Peyer's patch (tissue), 4 donors: ENCODE measurements at regions not wholly inside any gene's neighbourhood (a gene's known extent, or its start where the extent isn't known, plus 50 kb on each side); places are given as distances from the start of the nearest gene placed in this dataset.

Source experiments
- DNase-seq, 3 donors: peaks; one replicate each; pipeline ENCODE4 v3.0.0-alpha.2; 2017 to 2019
- H3K27ac ChIP-seq, 4 donors: fragments of 200-600 bp; sonication (generic); one replicate each; pipeline ENCODE4 v1.5.1; 2016 to 2019
- H3K27me3 ChIP-seq, 2 donors: fragments of 200-600 bp; sonication (generic); one replicate each; pipeline ENCODE4 v1.5.1; 2019
- H3K36me3 ChIP-seq, 3 donors: fragments of 200-600 bp; sonication (generic); one replicate each; pipeline ENCODE4 v1.5.1; 2016 to 2019
- H3K4me1 ChIP-seq, 4 donors: fragments of 200-600 bp; sonication (generic); one replicate each; pipeline ENCODE4 v1.5.1; 2016 to 2019
- H3K4me3 ChIP-seq, 4 donors: fragments of 200-600 bp; sonication (generic); 1 replicate in 3 of 4; 2 replicates in 1 of 4; pipeline ENCODE4 v1.5.1; 2016 to 2019; ENCODE audit warnings: mild to moderate bottlenecking in 1 of 4
- H3K9me3 ChIP-seq, 4 donors: fragments of 200-600 bp; sonication (generic); one replicate each; pipeline ENCODE4 v1.5.1; 2016 to 2019; ENCODE audit warnings: mild to moderate bottlenecking in 1 of 4
- POLR2A ChIP-seq, 2 donors: fragments of 450-650 bp; IDR thresholded peaks; one replicate each; pipeline ENCODE4 v1.5.1; 2017; ENCODE audit warnings: antibody characterized with exemption in 2 of 2, mild to moderate bottlenecking in 2 of 2, moderate library complexity in 2 of 2
- TF ChIP-seq, protein P1 (sequence below), 6 experiments: fragments of 450-650 bp in 4 of 6; fragments of 200-600 bp in 2 of 6; sonication (generic) in 1 of 6; IDR thresholded peaks; one replicate each; pipeline ENCODE4 v1.5.1; 2017 to 2019; ENCODE audit warnings: antibody characterized with exemption in 6 of 6, mild to moderate bottlenecking in 3 of 6, moderate library complexity in 1 of 6

DNA sequence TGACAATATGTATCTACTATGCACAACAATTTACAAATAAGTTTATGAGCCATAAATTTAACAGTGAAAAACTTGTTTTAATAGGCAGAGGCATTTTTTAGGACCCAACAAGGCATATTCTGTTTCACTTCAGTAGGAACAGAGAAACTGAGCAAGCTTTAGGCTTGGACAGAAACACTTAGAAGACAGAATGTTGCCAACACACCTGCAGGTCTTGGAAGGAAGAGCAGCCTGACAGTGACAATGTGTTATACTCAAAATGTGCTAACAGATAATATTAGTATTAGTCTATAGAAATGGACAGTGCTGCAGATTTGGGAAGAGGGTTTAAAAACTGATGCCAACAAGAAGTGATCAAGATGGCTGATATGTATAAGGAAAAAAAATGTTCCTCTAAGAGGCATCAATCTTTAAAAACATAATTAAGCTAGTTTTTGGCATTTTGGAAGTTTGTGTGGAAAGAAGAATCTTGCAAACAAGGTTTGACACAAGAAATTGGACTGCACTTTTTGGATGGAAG is 297.1 kb upstream of the FSIP2 start:
- Histone ChIP-seq H3K4me1 (no peaks in the 10 kb centered on the region), H3K36me3 (no peaks in the 10 kb centered on the region), H3K27me3 (no peaks in the 10 kb centered on the region), H3K9me3 (no peaks in the 10 kb centered on the region), H3K4me3 (no peak overlapping the region), H3K27ac (no peak overlapping the region)
- no peak for DNase-seq
- TF ChIP-seq, protein P1, sequence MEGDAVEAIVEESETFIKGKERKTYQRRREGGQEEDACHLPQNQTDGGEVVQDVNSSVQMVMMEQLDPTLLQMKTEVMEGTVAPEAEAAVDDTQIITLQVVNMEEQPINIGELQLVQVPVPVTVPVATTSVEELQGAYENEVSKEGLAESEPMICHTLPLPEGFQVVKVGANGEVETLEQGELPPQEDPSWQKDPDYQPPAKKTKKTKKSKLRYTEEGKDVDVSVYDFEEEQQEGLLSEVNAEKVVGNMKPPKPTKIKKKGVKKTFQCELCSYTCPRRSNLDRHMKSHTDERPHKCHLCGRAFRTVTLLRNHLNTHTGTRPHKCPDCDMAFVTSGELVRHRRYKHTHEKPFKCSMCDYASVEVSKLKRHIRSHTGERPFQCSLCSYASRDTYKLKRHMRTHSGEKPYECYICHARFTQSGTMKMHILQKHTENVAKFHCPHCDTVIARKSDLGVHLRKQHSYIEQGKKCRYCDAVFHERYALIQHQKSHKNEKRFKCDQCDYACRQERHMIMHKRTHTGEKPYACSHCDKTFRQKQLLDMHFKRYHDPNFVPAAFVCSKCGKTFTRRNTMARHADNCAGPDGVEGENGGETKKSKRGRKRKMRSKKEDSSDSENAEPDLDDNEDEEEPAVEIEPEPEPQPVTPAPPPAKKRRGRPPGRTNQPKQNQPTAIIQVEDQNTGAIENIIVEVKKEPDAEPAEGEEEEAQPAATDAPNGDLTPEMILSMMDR (IDR thresholded peaks at IDR 0.05) = no peak
- TF ChIP-seq POLR2A (IDR thresholded peaks at IDR 0.05) = no peak

DNA sequence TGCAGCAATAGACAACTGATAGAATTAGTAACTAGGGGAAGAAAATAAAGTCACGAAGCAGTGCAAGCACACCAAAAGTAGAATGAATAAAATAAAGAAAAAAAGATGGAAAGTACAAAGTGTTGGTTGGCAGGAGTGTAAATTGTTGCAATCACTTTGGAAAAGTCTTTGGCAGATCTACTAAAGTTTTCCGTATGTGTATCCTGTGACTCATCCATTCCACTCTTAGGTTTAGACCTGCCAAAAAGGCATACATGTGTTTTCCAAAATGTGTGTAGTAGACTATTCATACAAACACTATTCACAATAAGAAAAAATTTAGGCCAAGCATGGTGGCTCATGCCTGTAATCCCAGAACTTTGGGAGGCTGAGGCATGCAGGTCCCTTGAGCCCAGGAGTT is 282.1 kb upstream of the FSIP2 start:
- Histone ChIP-seq H3K27ac (no peak overlapping the region), H3K4me3 (no peak overlapping the region), H3K4me1 (no peaks in the 10 kb centered on the region), H3K9me3 (no peaks in the 10 kb centered on the region), H3K27me3 (no peaks in the 10 kb centered on the region), H3K36me3 (no peaks in the 10 kb centered on the region)
- TF ChIP-seq POLR2A (IDR thresholded peaks at IDR 0.05) = no peak
- TF ChIP-seq, protein P1 (IDR thresholded peaks at IDR 0.05) = no peak
- no peak for DNase-seq

DNA sequence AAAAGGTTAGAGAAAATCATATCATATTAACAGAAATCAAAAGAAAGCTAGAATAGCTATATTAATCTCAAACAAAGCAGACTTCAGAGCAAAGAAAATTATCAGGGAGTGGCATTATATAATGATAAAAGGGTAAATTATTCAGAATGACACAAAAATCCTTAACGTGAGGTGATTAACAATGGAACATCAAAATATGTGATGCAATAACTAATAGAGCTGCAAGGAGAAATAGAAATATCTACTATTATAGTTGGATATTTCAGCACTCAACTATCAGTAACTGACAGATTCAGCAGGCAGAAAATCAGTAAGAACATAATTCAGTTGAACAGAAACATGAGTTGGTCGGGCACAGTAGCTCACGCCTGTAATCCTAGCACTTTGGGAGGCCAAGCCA is 275.1 kb upstream of the FSIP2 start:
- no peak for TF ChIP-seq POLR2A (IDR thresholded peaks at IDR 0.05)
- TF ChIP-seq, protein P1 (IDR thresholded peaks at IDR 0.05) = no peak
- Histone ChIP-seq H3K36me3 (no peaks in the 10 kb centered on the region), H3K4me3 (no peak overlapping the region), H3K4me1 (no peaks in the 10 kb centered on the region), H3K27ac (no peak overlapping the region), H3K9me3 (no peaks in the 10 kb centered on the region), H3K27me3 (no peaks in the 10 kb centered on the region)
- no peak for DNase-seq

DNA sequence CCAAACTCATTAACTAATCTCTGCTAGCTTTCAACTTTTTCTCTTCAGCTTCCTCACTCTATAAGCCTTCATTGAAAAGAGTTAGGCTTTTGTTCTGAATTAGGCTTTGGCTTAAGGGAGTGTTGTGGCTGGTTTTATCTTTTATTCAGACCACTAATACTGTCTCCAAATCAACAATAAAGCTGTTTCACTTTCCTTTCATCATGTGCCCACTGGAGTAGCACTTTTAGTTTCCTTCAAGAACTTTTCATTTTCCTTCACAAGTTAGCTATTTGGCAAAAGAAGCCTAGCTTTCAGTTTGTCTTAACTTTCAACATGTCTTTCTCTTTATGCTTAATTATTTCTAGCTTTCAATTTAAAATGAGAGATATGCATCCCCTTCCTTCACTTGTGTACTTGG is 271.7 kb upstream of the FSIP2 start:
- Histone ChIP-seq H3K4me1 (no peaks in the 10 kb centered on the region), H3K27me3 (no peaks in the 10 kb centered on the region), H3K27ac (no peak overlapping the region), H3K36me3 (no peaks in the 10 kb centered on the region), H3K4me3 (no peak overlapping the region), H3K9me3 (no peaks in the 10 kb centered on the region)
- no peak for DNase-seq
- TF ChIP-seq, protein P1 (IDR thresholded peaks at IDR 0.05) = no peak
- no peak for TF ChIP-seq POLR2A (IDR thresholded peaks at IDR 0.05)

DNA sequence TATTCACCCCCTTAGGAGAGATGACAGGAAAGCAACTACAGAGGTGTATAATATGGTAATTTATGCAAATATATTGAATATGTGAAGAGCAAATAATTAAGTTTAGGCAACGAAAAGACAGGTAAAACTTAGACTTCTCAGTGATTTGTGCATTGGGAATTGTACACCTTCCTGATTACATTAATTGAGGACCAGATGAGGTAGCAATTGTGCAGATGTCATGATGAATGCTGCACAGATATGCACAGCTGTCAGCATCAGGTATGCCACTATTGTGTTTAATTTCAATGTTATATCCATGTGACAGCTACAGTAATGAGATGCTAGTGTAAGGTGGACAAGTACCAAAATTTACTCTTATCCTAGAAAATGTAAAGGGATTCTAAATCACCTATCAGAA is 267.2 kb upstream of the FSIP2 start:
- no peak overlapping the region for H3K27ac ChIP-seq
- H3K27me3 ChIP-seq = no peaks in the 10 kb centered on the region
- H3K4me1 ChIP-seq = no peaks in the 10 kb centered on the region
- TF ChIP-seq, protein P1 (IDR thresholded peaks at IDR 0.05) = no peak
- TF ChIP-seq POLR2A (IDR thresholded peaks at IDR 0.05) = no peak
- H3K9me3 ChIP-seq = no peaks in the 10 kb centered on the region
- no peaks in the 10 kb centered on the region for H3K36me3 ChIP-seq
- DNase-seq = no peak
- no peak overlapping the region for H3K4me3 ChIP-seq

DNA sequence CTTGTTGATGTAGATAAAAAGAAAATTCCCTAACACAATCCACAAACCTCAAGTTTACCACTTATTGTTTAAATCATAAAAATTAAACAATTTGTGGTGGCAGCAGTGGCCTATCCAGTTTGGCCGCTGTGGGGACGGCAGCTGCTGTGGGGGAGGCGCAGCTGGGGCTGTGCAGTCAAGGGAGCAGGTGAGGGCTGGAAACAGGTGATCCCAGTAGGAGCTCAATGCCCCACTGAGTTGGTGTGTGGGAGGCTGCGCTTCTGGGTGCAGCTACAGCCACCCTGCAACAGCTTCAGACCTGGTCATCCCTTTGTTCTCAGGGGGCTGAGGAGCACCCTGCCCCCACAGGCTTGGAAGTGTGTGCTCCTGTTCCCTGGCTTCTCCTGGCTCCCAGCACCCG is 266.0 kb upstream of the FSIP2 start:
- Histone ChIP-seq H3K36me3 (no peaks in the 10 kb centered on the region), H3K27me3 (no peaks in the 10 kb centered on the region), H3K9me3 (no peaks in the 10 kb centered on the region), H3K4me1 (no peaks in the 10 kb centered on the region), H3K27ac (no peak overlapping the region), H3K4me3 (no peak overlapping the region)
- TF ChIP-seq, protein P1 (IDR thresholded peaks at IDR 0.05) = no peak
- no peak for TF ChIP-seq POLR2A (IDR thresholded peaks at IDR 0.05)
- DNase-seq = no peak
